HS-27A (cell line): ENCODE measurements at regions not wholly inside any gene's neighbourhood (a gene's known extent, or its start where the extent isn't known, plus 50 kb on each side); places are given as distances from the start of the nearest gene placed in this dataset.
"Not testable (repeated sequence)": the region's sequence is repeated elsewhere in the genome, so short reads cannot be mapped to it uniquely, and the experiment has no call there.

ENCODE experiments used
- DNase-seq: peaks from one replicate; pipeline ENCODE4 v3.0.0-alpha.2; 2012; ENCODE audit warnings: low read depth, missing footprints

GRCh38 chr7:16265863-16266458 lies 155.4 kb downstream of the CRPPA start:
- DNase-seq, result no peak

GRCh38 chr7:16264823-16265804 lies 156.2 kb downstream of the CRPPA start:
- DNase-seq, result no peak

- no peak for DNase-seq
Observed at GRCh38 chr7:16264036-16264819, 157.1 kb downstream of the CRPPA start.

GRCh38 chr7:16263377-16263776 lies 158.0 kb downstream of the CRPPA start:
- DNase-seq, result not testable (repeated sequence)

- no peak for DNase-seq
Observed at GRCh38 chr7:16261654-16262053, 159.7 kb downstream of the CRPPA start.

- no peak for DNase-seq
Observed at GRCh38 chr7:16261100-16261499, 160.2 kb downstream of the CRPPA start.

- DNase-seq, result no peak
Observed at GRCh38 chr7:16260236-16260728, 161.1 kb downstream of the CRPPA start.

- DNase-seq, result not testable (repeated sequence)
Observed at GRCh38 chr7:16256419-16256818, 164.9 kb downstream of the CRPPA start.

- DNase-seq, result not testable (repeated sequence)
Observed at GRCh38 chr7:16255952-16256351, 165.4 kb downstream of the CRPPA start.

GRCh38 chr7:16250655-16251054 lies 170.7 kb downstream of the CRPPA start:
- not testable (repeated sequence) for DNase-seq

- not testable (repeated sequence) for DNase-seq
Observed at GRCh38 chr7:16249204-16249603, 172.1 kb downstream of the CRPPA start.

- not testable (repeated sequence) for DNase-seq
Observed at GRCh38 chr7:16248556-16248955, 172.8 kb downstream of the CRPPA start.

- DNase-seq, result no peak
Observed at GRCh38 chr7:16244469-16244868, 176.9 kb downstream of the CRPPA start.

GRCh38 chr7:16242920-16243319 lies 178.4 kb downstream of the CRPPA start:
- no peak for DNase-seq

GRCh38 chr7:16241017-16241416 lies 180.3 kb downstream of the CRPPA start:
- DNase-seq, result no peak

GRCh38 chr7:16236381-16236780 lies 185.0 kb downstream of the CRPPA start:
- DNase-seq, result no peak

- DNase-seq, result no peak
Observed at GRCh38 chr7:16235147-16236114, 185.9 kb downstream of the CRPPA start.

- no peak for DNase-seq
Observed at GRCh38 chr7:16234493-16235146, 186.7 kb downstream of the CRPPA start.

GRCh38 chr7:16233517-16233916 lies 187.8 kb downstream of the CRPPA start:
- no peak for DNase-seq

- DNase-seq, result no peak
Observed at GRCh38 chr7:16232273-16232672, 189.1 kb downstream of the CRPPA start.
